ENCODE measurements at regions not wholly inside any gene's neighbourhood (a gene's known extent, or its start where the extent isn't known, plus 50 kb on each side); places are given as distances from the start of the nearest gene placed in this dataset.

GRCh38 chr2:219692521-219692920 lies 65.1 kb downstream of the SLC4A3 start:
- Histone ChIP-seq H3K4me1 (ENCODE audit: control insufficient read depth in 2 of 2, insufficient read depth in 2 of 2, low read length in 2 of 2) (no peaks in the 10 kb centered on the region), H3K27me3 (ENCODE audit: control insufficient read depth in 2 of 2, insufficient read depth in 2 of 2, low read length in 2 of 2) (peaks cover 3 to 8% of the 10 kb centered on the region in 2 donors), H3K36me3 (ENCODE audit: control insufficient read depth in 2 of 2, insufficient read depth in 2 of 2, low read length in 2 of 2) (no peaks in the 10 kb centered on the region), H3K27ac (ENCODE audit: low read depth in 2 of 2, low read length in 2 of 2) (no peak overlapping the region), H3K9ac (ENCODE audit: low read depth in 1 of 2, low read length in 2 of 2) (no peak overlapping the region), H3K9me3 (ENCODE audit: control insufficient read depth in 2 of 2, low read length in 2 of 2) (no peaks in the 10 kb centered on the region), H3K4me3 (ENCODE audit: low read length in 2 of 2) (no peak overlapping the region)

GRCh38 chr2:219695145-219695709 lies 67.8 kb downstream of the SLC4A3 start:
- Histone ChIP-seq H3K4me1 (ENCODE audit: control insufficient read depth in 2 of 2, insufficient read depth in 2 of 2, low read length in 2 of 2) (no peaks in the 10 kb centered on the region), H3K9me3 (ENCODE audit: control insufficient read depth in 2 of 2, low read length in 2 of 2) (no peaks in the 10 kb centered on the region), H3K27me3 (ENCODE audit: control insufficient read depth in 2 of 2, insufficient read depth in 2 of 2, low read length in 2 of 2) (peaks cover 3 to 4% of the 10 kb centered on the region in 2 donors), H3K36me3 (ENCODE audit: control insufficient read depth in 2 of 2, insufficient read depth in 2 of 2, low read length in 2 of 2) (no peaks in the 10 kb centered on the region), H3K4me3 (ENCODE audit: low read length in 2 of 2) (no peak overlapping the region), H3K27ac (ENCODE audit: low read depth in 2 of 2, low read length in 2 of 2) (no peak overlapping the region), H3K9ac (ENCODE audit: low read depth in 1 of 2, low read length in 2 of 2) (no peak overlapping the region)

DNA sequence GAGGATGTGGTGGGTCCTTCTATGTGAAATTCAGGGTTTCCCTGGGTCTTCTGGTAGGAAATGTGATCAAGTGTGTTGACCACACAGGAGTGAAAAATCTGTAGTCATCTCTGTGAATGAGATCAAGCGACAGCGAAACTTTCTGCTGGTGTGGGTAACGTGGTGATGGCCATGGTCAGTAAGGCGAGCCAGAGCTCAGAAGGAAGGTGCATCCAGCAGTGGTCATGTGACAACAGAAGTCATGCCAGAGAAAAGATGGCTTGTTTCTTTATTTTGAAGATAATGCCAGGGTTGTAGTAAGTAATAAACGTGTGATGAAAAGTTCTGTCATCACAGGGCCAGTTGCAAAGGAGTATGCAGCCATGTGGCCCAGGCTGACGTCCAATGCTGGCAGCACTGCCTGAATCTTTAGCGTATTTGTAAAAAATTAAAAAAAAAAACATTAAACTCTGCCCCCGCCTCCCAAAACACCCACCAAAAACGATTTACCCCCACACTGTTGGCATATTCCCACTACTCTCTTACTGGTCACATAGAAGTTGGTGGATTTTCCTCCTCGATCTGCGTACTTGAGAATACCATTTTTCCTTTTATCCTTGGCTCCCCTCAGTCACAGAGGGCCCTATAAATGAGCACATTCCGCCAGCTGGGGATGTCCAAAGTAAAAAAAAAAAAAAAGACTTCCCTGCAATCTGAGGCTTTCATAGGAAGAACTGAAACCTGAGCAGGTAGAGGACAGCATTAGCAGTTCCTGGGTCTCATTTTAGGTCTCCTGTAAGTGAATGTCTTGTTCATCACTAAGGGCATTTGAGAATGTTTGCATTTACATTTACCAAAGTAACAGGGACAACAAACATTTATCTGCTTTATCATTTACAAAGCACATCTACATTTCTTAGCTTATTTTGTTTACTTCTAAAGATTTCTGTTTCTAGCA lies 70.6 kb downstream of the SLC4A3 start:
- Histone ChIP-seq H3K4me1 (ENCODE audit: control insufficient read depth in 2 of 2, insufficient read depth in 2 of 2, low read length in 2 of 2) (no peaks in the 10 kb centered on the region), H3K36me3 (ENCODE audit: control insufficient read depth in 2 of 2, insufficient read depth in 2 of 2, low read length in 2 of 2) (no peaks in the 10 kb centered on the region), H3K9me3 (ENCODE audit: control insufficient read depth in 2 of 2, low read length in 2 of 2) (no peaks in the 10 kb centered on the region), H3K27me3 (ENCODE audit: control insufficient read depth in 2 of 2, insufficient read depth in 2 of 2, low read length in 2 of 2) (peaks cover 3 to 4% of the 10 kb centered on the region in 2 donors), H3K9ac (ENCODE audit: low read depth in 1 of 2, low read length in 2 of 2) (no peak overlapping the region), H3K4me3 (ENCODE audit: low read length in 2 of 2) (no peak overlapping the region), H3K27ac (ENCODE audit: low read depth in 2 of 2, low read length in 2 of 2) (no peak overlapping the region)

DNA sequence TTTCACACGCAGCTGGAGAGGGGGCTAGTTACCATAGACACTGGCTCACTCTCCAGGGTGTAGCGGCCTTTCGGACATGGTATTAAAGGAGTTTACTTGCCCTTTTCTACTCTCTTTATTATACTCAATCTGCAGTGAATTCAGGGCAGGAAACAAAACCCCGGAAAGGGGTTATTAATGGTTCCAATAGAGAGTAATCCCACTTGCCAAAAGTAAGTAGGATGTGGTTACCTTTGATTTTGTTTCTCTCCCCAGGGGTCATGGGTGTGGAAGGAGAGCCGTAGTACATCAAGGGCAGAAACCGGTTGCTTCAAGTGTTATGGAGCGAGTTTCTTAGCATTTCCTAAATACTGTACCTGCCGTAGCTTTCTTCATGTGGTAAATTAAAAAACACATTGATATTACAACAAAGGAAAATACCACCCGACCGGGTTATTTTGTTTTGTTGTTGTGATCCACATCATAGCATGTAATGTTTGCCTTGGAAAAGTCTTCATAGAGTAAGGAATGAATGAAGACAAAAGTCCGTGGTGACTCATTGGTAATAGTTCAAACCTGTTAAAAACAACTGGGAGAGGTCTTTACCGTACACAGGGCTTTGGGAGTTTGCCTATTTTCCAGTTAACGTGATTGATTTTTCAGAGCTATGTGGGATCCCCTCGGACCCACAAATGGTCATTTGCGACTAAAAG lies 71.5 kb downstream of the SLC4A3 start:
- no peak overlapping the region for H3K27ac ChIP-seq (ENCODE audit: low read depth in 2 of 2, low read length in 2 of 2)
- no peaks in the 10 kb centered on the region for H3K9me3 ChIP-seq (ENCODE audit: control insufficient read depth in 2 of 2, low read length in 2 of 2)
- H3K9ac ChIP-seq (ENCODE audit: low read depth in 1 of 2, low read length in 2 of 2), result no peak overlapping the region

DNA sequence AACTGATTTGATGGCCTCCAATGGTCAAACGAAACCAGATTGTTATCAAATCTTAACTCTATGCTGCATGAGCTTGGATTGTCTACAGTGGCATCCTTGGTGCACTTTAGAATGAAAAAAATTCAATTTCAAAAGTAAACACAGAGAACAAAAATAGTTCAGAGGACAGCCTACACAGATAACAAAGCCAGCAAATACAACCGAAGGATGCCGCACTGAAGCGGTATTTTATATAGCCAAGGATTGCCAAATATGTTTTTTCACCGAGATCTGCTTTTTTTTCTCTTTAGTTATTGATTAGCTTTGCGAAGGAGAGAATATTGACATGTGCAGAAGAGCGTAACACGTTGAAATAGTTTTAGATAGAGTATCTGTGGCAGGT lies 72.0 kb downstream of the SLC4A3 start:
- Histone ChIP-seq H3K4me3 (ENCODE audit: low read length in 2 of 2) (no peak overlapping the region), H3K27me3 (ENCODE audit: control insufficient read depth in 2 of 2, insufficient read depth in 2 of 2, low read length in 2 of 2) (peaks cover 3 to 4% of the 10 kb centered on the region in 2 donors), H3K9me3 (ENCODE audit: control insufficient read depth in 2 of 2, low read length in 2 of 2) (no peaks in the 10 kb centered on the region), H3K4me1 (ENCODE audit: control insufficient read depth in 2 of 2, insufficient read depth in 2 of 2, low read length in 2 of 2) (no peaks in the 10 kb centered on the region), H3K36me3 (ENCODE audit: control insufficient read depth in 2 of 2, insufficient read depth in 2 of 2, low read length in 2 of 2) (no peaks in the 10 kb centered on the region), H3K27ac (ENCODE audit: low read depth in 2 of 2, low read length in 2 of 2) (no peak overlapping the region), H3K9ac (ENCODE audit: low read depth in 1 of 2, low read length in 2 of 2) (no peak overlapping the region)

More for the DNA sequence above, 71.5 kb downstream of the SLC4A3 start:
- Histone ChIP-seq H3K27me3 (ENCODE audit: control insufficient read depth in 2 of 2, insufficient read depth in 2 of 2, low read length in 2 of 2) (peaks cover 3 to 4% of the 10 kb centered on the region in 2 donors), H3K4me3 (ENCODE audit: low read length in 2 of 2) (no peak overlapping the region), H3K36me3 (ENCODE audit: control insufficient read depth in 2 of 2, insufficient read depth in 2 of 2, low read length in 2 of 2) (no peaks in the 10 kb centered on the region), H3K4me1 (ENCODE audit: control insufficient read depth in 2 of 2, insufficient read depth in 2 of 2, low read length in 2 of 2) (no peaks in the 10 kb centered on the region)

DNA sequence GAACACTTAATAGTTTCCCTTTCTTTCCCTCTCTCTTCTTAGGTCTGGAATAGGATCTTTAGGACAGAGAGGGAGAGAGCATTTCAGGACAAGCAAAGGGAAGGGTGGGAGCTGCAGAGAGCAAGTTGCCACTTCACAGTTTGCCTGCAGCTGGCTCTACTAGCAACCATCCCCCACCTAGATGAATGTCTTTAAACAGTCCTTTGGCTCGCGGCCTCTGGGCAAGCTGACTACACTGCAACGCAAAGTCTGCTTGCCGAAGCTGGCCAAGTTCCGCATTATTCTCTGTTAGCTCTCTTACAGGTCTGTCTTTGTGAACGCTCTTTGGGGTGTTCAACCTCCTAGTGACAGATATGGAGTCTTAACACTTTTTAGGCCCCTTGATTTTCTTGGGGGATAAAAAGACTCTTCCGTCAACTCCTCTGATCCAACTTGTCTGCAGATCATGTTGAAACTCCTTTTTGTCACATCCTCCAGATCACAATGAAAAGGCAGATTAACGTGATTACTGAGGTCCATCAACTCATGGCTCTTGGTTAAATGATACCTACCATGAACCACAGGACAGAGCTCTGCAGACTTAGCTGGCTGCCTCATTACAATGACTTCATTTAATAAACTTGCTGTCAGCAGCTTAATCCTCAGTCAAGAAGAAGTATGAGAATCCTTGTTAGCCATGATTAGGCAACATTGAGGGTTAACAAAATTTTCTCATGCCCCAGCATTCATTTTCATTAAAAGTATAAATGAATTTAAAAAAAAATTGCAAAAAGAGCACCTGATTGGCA lies 74.6 kb downstream of the SLC4A3 start:
- Histone ChIP-seq H3K27ac (ENCODE audit: low read depth in 2 of 2, low read length in 2 of 2) (no peak overlapping the region), H3K36me3 (ENCODE audit: control insufficient read depth in 2 of 2, insufficient read depth in 2 of 2, low read length in 2 of 2) (no peaks in the 10 kb centered on the region), H3K27me3 (ENCODE audit: control insufficient read depth in 2 of 2, insufficient read depth in 2 of 2, low read length in 2 of 2) (no peaks in the 10 kb centered on the region), H3K9me3 (ENCODE audit: control insufficient read depth in 2 of 2, low read length in 2 of 2) (no peaks in the 10 kb centered on the region), H3K9ac (ENCODE audit: low read depth in 1 of 2, low read length in 2 of 2) (no peak overlapping the region), H3K4me3 (ENCODE audit: low read length in 2 of 2) (no peak overlapping the region), H3K4me1 (ENCODE audit: control insufficient read depth in 2 of 2, insufficient read depth in 2 of 2, low read length in 2 of 2) (no peaks in the 10 kb centered on the region)

- Histone ChIP-seq H3K36me3 (ENCODE audit: control insufficient read depth in 2 of 2, insufficient read depth in 2 of 2, low read length in 2 of 2) (no peaks in the 10 kb centered on the region), H3K27me3 (ENCODE audit: control insufficient read depth in 2 of 2, insufficient read depth in 2 of 2, low read length in 2 of 2) (no peaks in the 10 kb centered on the region), H3K9me3 (ENCODE audit: control insufficient read depth in 2 of 2, low read length in 2 of 2) (no peaks in the 10 kb centered on the region), H3K27ac (ENCODE audit: low read depth in 2 of 2, low read length in 2 of 2) (no peak overlapping the region), H3K4me1 (ENCODE audit: control insufficient read depth in 2 of 2, insufficient read depth in 2 of 2, low read length in 2 of 2) (no peaks in the 10 kb centered on the region), H3K4me3 (ENCODE audit: low read length in 2 of 2) (no peak overlapping the region), H3K9ac (ENCODE audit: low read depth in 1 of 2, low read length in 2 of 2) (no peak overlapping the region)
Measured at GRCh38 chr2:219702796-219703545, 75.5 kb downstream of the SLC4A3 start.

DNA sequence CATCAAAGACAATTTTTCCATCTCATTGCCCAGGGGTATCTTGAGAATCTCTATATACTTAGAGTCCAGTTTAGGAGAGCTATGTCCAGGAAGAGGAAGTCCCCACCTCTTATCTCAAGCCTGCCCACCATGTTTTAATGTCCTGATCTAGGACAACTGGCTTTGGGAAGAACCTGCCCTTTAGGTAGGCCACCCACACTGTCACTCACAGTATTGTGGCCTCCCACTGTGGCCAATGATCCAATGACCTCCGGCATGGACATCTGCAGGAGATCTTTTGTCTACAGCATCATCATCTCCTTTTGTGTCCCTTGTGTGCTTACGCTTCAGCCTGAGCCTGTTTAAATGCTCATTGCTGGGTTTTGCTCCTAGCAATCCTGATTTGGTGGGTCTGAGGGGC lies 77.4 kb downstream of the SLC4A3 start:
- H3K9ac ChIP-seq (ENCODE audit: low read depth in 1 of 2, low read length in 2 of 2), result no peak overlapping the region
- H3K27ac ChIP-seq (ENCODE audit: low read depth in 2 of 2, low read length in 2 of 2), result no peak overlapping the region
- no peaks in the 10 kb centered on the region for H3K9me3 ChIP-seq (ENCODE audit: control insufficient read depth in 2 of 2, low read length in 2 of 2)
- H3K4me3 ChIP-seq (ENCODE audit: low read length in 2 of 2), result no peak overlapping the region
- no peaks in the 10 kb centered on the region for H3K27me3 ChIP-seq (ENCODE audit: control insufficient read depth in 2 of 2, insufficient read depth in 2 of 2, low read length in 2 of 2)
- no peaks in the 10 kb centered on the region for H3K4me1 ChIP-seq (ENCODE audit: control insufficient read depth in 2 of 2, insufficient read depth in 2 of 2, low read length in 2 of 2)
- H3K36me3 ChIP-seq (ENCODE audit: control insufficient read depth in 2 of 2, insufficient read depth in 2 of 2, low read length in 2 of 2), result no peaks in the 10 kb centered on the region

DNA sequence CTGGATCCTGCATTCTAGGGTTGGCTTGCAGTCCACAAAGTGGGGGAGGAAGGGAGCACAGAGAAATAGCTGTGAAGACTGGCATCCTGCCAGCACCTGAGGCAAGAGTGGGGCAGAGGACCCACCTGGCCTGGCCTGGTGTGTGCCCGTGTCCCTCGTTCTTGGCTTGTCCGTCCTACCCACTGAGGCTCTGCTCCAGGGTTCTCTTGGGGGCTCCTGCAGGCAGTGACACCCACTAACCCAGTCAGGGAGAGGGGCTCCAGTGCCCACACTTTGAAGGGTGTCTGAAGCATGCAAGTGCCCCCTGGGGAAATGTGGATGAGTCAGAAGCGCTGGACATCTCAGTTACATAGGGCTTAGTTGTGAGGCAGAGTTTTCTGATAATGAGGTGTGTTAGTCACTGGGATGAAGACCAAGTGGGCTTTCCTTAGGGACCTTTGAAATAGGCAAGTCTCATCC lies 79.4 kb downstream of the SLC4A3 start:
- H3K4me1 ChIP-seq (ENCODE audit: control insufficient read depth in 2 of 2, insufficient read depth in 2 of 2, low read length in 2 of 2), result no peaks in the 10 kb centered on the region
- no peak overlapping the region for H3K27ac ChIP-seq (ENCODE audit: low read depth in 2 of 2, low read length in 2 of 2)
- no peaks in the 10 kb centered on the region for H3K36me3 ChIP-seq (ENCODE audit: control insufficient read depth in 2 of 2, insufficient read depth in 2 of 2, low read length in 2 of 2)

More for the DNA sequence above, 79.4 kb downstream of the SLC4A3 start:
- no peak overlapping the region for H3K9ac ChIP-seq (ENCODE audit: low read depth in 1 of 2, low read length in 2 of 2)
- no peaks in the 10 kb centered on the region for H3K27me3 ChIP-seq (ENCODE audit: control insufficient read depth in 2 of 2, insufficient read depth in 2 of 2, low read length in 2 of 2)
- H3K9me3 ChIP-seq (ENCODE audit: control insufficient read depth in 2 of 2, low read length in 2 of 2), result no peaks in the 10 kb centered on the region
- H3K4me3 ChIP-seq (ENCODE audit: low read length in 2 of 2), result no peak overlapping the region

Data from mucosa of rectum (tissue), 2 donors.